H1 (cell line): ENCODE measurements at regions not wholly inside any gene's neighbourhood (a gene's known extent, or its start where the extent isn't known, plus 50 kb on each side); places are given as distances from the start of the nearest gene placed in this dataset.
"Not testable (repeated sequence)": the region's sequence is repeated elsewhere in the genome, so short reads cannot be mapped to it uniquely, and the experiment has no call there.

Experiments
- CTCF ChIA-PET: fragments of 300-600 bp; sonication (Branson Sonifier 250); formaldehyde crosslinking; loops from one replicate; lab custom pipeline; 2021; ENCODE audit not compliant: partially characterized antibody; lab: Charles Lee
- POLR2A ChIA-PET: fragments of 300-600 bp; sonication (Branson Sonifier 250); formaldehyde crosslinking; loops from one replicate; lab custom pipeline; 2021; ENCODE audit warnings: inconsistent platforms; ENCODE audit not compliant: partially characterized antibody; lab: Charles Lee
- DNase-seq, 2 experiments: peaks; one replicate each; pipeline versions ENCODE4 v3.0.0 to v3.0.0-alpha.2; 2010 to 2022; ENCODE audit warnings: low spot score in 2 of 2, low read depth in 1 of 2, mixed read lengths in 1 of 2
- FAIRE-seq: peaks from 2 replicates; lab custom pipeline; 2011; peaks lifted over from hg19 to GRCh38; lab: Jason Lieb, UNC
- H2AFZ ChIP-seq: 2 replicates; pipeline ENCODE4 v1.8.1; 2012; ENCODE audit warnings: low read length, inconsistent platforms
- H2AK5ac ChIP-seq: 2 replicates; pipeline ENCODE4 v1.6.1; 2013; ENCODE audit warnings: low read depth, low read length
- H2BK120ac ChIP-seq: replicated peaks from 2 replicates; pipeline ENCODE3; 2013; ENCODE audit warnings: low read depth, low read length, inconsistent platforms
- H2BK12ac ChIP-seq: 2 replicates; pipeline ENCODE4 v1.6.1; 2013; ENCODE audit warnings: low read depth, low read length
- H2BK15ac ChIP-seq: 2 replicates; pipeline ENCODE4 v1.6.1; 2013; ENCODE audit warnings: low read length
- H2BK20ac ChIP-seq: 2 replicates; pipeline ENCODE4 v1.6.1; 2013; ENCODE audit warnings: low read length
- H2BK5ac ChIP-seq: 2 replicates; pipeline ENCODE4 v1.6.1; 2013; ENCODE audit warnings: low read depth, low read length
- H3K14ac ChIP-seq: 2 replicates; pipeline ENCODE4 v1.6.1; 2013; ENCODE audit warnings: inconsistent platforms; ENCODE audit not compliant: insufficient read length
- H3K18ac ChIP-seq: 2 replicates; pipeline ENCODE4 v1.6.1; 2013; ENCODE audit warnings: low read length; ENCODE audit errors: extremely low read depth
- H3K23ac ChIP-seq: 2 replicates; pipeline ENCODE4 v1.6.1; 2013; ENCODE audit warnings: inconsistent platforms; ENCODE audit not compliant: insufficient read length
- H3K23me2 ChIP-seq: 2 replicates; pipeline ENCODE4 v1.6.1; 2013; ENCODE audit warnings: low read depth, low read length
- H3K27ac ChIP-seq: 2 replicates; pipeline ENCODE4 v1.6.1; 2011; ENCODE audit warnings: low read depth, low read length, inconsistent platforms
- H3K27me3 ChIP-seq, 4 experiments: replicated peaks in 1 of 4; 1 replicate in 1 of 4; 2 replicates in 3 of 4; pipeline versions ENCODE4 v1.6.1 to v1.8.1; 2011 to 2013; ENCODE audit warnings: low read length in 3 of 4, mild to moderate bottlenecking in 3 of 4, inconsistent platforms in 2 of 4, mixed read lengths in 2 of 4, moderate library complexity in 1 of 4; ENCODE audit not compliant: control insufficient read depth in 3 of 4, insufficient read depth in 3 of 4; ENCODE audit errors: extremely low read depth in 1 of 4
- H3K36me3 ChIP-seq, 4 experiments: 2 replicates each; pipeline versions ENCODE4 v1.6.1 to v1.8.1; 2011 to 2013; ENCODE audit warnings: mild to moderate bottlenecking in 4 of 4, low read length in 3 of 4, moderate library complexity in 2 of 4, control low read depth in 1 of 4, inconsistent platforms in 1 of 4; ENCODE audit not compliant: insufficient read depth in 4 of 4, control insufficient read depth in 2 of 4
- H3K4ac ChIP-seq: replicated peaks from 2 replicates; pipeline ENCODE3; 2013; ENCODE audit warnings: low read length, low read depth, mixed read lengths, inconsistent platforms; ENCODE audit not compliant: insufficient read length
- H3K4me1 ChIP-seq, 4 experiments: replicated peaks in 1 of 4; 1 replicate in 1 of 4; 2 replicates in 3 of 4; pipeline versions ENCODE4 v1.6.1 to v1.8.1; 2011 to 2013; ENCODE audit warnings: low read length in 3 of 4, inconsistent platforms in 2 of 4, mixed read lengths in 1 of 4; ENCODE audit not compliant: insufficient read depth in 4 of 4, control insufficient read depth in 3 of 4
- H3K4me2 ChIP-seq, 2 experiments: 2 replicates each; pipeline versions ENCODE4 v1.6.1 to v1.8.1; 2011 to 2013; ENCODE audit warnings: low read depth in 2 of 2, low read length in 2 of 2, control low read depth in 1 of 2, inconsistent platforms in 1 of 2, mild to moderate bottlenecking in 1 of 2; ENCODE audit not compliant: insufficient read depth in 1 of 2
- H3K4me3 ChIP-seq, 4 experiments: fragments of 200-600, 300-600 bp in 1 of 4; sonication (generic), shearing (Covaris generic), sonication (Bioruptor Twin) in 1 of 4; 2 replicates each; pipeline versions ENCODE4 v1.5.1 to v1.8.1; 2011 to 2016; ENCODE audit warnings: low read length in 4 of 4, low read depth in 3 of 4, control low read depth in 2 of 4, inconsistent platforms in 2 of 4, mild to moderate bottlenecking in 2 of 4, mixed read lengths in 1 of 4, moderate library complexity in 1 of 4; ENCODE audit not compliant: insufficient read depth in 2 of 4; ENCODE audit errors: extremely low read depth in 1 of 4
- H3K56ac ChIP-seq: replicated peaks from 2 replicates; pipeline ENCODE3; 2013; ENCODE audit warnings: low read depth, mild to moderate bottlenecking, mixed read lengths, low read length, inconsistent platforms; ENCODE audit not compliant: insufficient read length
- H3K79me1 ChIP-seq: 2 replicates; pipeline ENCODE4 v1.6.1; 2013; ENCODE audit warnings: low read depth, low read length, control low read depth
- H3K79me2 ChIP-seq, 2 experiments: 2 replicates each; pipeline versions ENCODE4 v1.6.1 to v1.8.1; 2012 to 2013; ENCODE audit warnings: low read length in 2 of 2, mild to moderate bottlenecking in 2 of 2, inconsistent platforms in 1 of 2; ENCODE audit not compliant: insufficient read depth in 2 of 2, control insufficient read depth in 1 of 2
- H3K9ac ChIP-seq, 4 experiments: replicated peaks in 1 of 4; 1 replicate in 1 of 4; 2 replicates in 3 of 4; pipeline versions ENCODE4 v1.6.1 to v1.8.1; 2011 to 2013; ENCODE audit warnings: low read depth in 3 of 4, low read length in 3 of 4, control low read depth in 2 of 4, mild to moderate bottlenecking in 2 of 4, moderate library complexity in 2 of 4, inconsistent platforms in 1 of 4; ENCODE audit errors: extremely low read depth in 1 of 4
- H3K9me3 ChIP-seq, 2 experiments: 2 replicates each; pipeline versions ENCODE4 v1.6.1 to v1.8.1; 2012 to 2013; ENCODE audit warnings: mild to moderate bottlenecking in 2 of 2, moderate library complexity in 2 of 2, control low read depth in 1 of 2, inconsistent platforms in 1 of 2, low read depth in 1 of 2, low read length in 1 of 2, mixed read lengths in 1 of 2; ENCODE audit not compliant: insufficient read depth in 2 of 2
- H4K20me1 ChIP-seq, 2 experiments: replicated peaks in 1 of 2; 2 replicates each; pipeline versions ENCODE3 to v1.8.1; 2011 to 2013; ENCODE audit warnings: inconsistent platforms in 2 of 2, low read length in 2 of 2, mild to moderate bottlenecking in 1 of 2; ENCODE audit not compliant: insufficient read depth in 2 of 2, control insufficient read depth in 1 of 2
- H4K5ac ChIP-seq: 2 replicates; pipeline ENCODE4 v1.6.1; 2013; ENCODE audit warnings: low read length, low read depth, mixed read lengths, inconsistent platforms; ENCODE audit not compliant: insufficient read length
- H4K8ac ChIP-seq: 2 replicates; pipeline ENCODE4 v1.8.0; 2013; ENCODE audit warnings: mild to moderate bottlenecking, moderate library complexity, low read length, inconsistent platforms; ENCODE audit not compliant: insufficient read depth; ENCODE audit errors: extremely low read depth
- H4K91ac ChIP-seq: replicated peaks from 2 replicates; pipeline ENCODE3; 2013; ENCODE audit warnings: low read length, mixed read lengths, inconsistent platforms; ENCODE audit not compliant: insufficient read length
- EP300 ChIP-seq, 2 experiments: IDR thresholded peaks; 1 replicate in 1 of 2; 2 replicates in 1 of 2; pipeline ENCODE4 v1.6.1; 2011 to 2012; ENCODE audit warnings: low read depth in 2 of 2, low read length in 2 of 2, mild to moderate bottlenecking in 2 of 2, borderline replicate concordance in 1 of 2, inconsistent platforms in 1 of 2, moderate library complexity in 1 of 2
- NANOG ChIP-seq: IDR thresholded peaks from 2 replicates; pipeline ENCODE4 v1.6.1; 2011; ENCODE audit warnings: low read length, low read depth, mild to moderate bottlenecking, inconsistent platforms; ENCODE audit not compliant: insufficient read depth, poor library complexity, severe bottlenecking
- POLR2A ChIP-seq, 2 experiments: IDR thresholded peaks; 1 replicate in 1 of 2; 2 replicates in 1 of 2; pipeline ENCODE4 v1.6.1; 2011; ENCODE audit warnings: low read depth in 2 of 2, low read length in 2 of 2, mild to moderate bottlenecking in 2 of 2; ENCODE audit errors: control extremely low read depth in 1 of 2
- POLR2AphosphoS5 ChIP-seq: IDR thresholded peaks from 2 replicates; pipeline ENCODE4 v1.6.1; 2011; ENCODE audit warnings: low read depth, low read length
- TAF1 ChIP-seq: IDR thresholded peaks from 2 replicates; pipeline ENCODE4 v1.6.1; 2011; ENCODE audit warnings: mild to moderate bottlenecking, low read depth, low read length
- TBP ChIP-seq: IDR thresholded peaks from 2 replicates; pipeline ENCODE4 v1.6.1; 2011; ENCODE audit warnings: low read depth, low read length, improper control_type of control experiment
- TCF12 ChIP-seq: IDR thresholded peaks from 2 replicates; pipeline ENCODE4 v1.6.1; 2011; ENCODE audit warnings: low read depth, mild to moderate bottlenecking, low read length
- TEAD4 ChIP-seq: IDR thresholded peaks from 2 replicates; pipeline ENCODE4 v1.6.1; 2012; ENCODE audit warnings: low read depth, low read length, inconsistent platforms, mixed read lengths
- WGBS, 2 experiments: shearing (Covaris generic) in 1 of 2; methylation state at CpG; one replicate each; pipeline versions ENCODE4 v1.1.6 to v1.1.7; 2013 to 2015; ENCODE audit warnings: low lambda C conversion rate in 2 of 2, mixed read lengths in 2 of 2, inconsistent platforms in 1 of 2, low coverage in 1 of 2, missing lambda C conversion rate in 1 of 2; ENCODE audit not compliant: insufficient replicate concordance in 2 of 2, insufficient coverage in 1 of 2, insufficient read length in 1 of 2; ENCODE audit errors: extremely low coverage in 1 of 2, missing lambda C conversion rate in 1 of 2; 5-methylcytosine and 5-hydroxymethylcytosine counted together
- TF ChIP-seq, protein P1 (sequence below): IDR thresholded peaks from 2 replicates; pipeline ENCODE4 v1.6.1; 2012; ENCODE audit warnings: low read length, inconsistent platforms

DNA sequence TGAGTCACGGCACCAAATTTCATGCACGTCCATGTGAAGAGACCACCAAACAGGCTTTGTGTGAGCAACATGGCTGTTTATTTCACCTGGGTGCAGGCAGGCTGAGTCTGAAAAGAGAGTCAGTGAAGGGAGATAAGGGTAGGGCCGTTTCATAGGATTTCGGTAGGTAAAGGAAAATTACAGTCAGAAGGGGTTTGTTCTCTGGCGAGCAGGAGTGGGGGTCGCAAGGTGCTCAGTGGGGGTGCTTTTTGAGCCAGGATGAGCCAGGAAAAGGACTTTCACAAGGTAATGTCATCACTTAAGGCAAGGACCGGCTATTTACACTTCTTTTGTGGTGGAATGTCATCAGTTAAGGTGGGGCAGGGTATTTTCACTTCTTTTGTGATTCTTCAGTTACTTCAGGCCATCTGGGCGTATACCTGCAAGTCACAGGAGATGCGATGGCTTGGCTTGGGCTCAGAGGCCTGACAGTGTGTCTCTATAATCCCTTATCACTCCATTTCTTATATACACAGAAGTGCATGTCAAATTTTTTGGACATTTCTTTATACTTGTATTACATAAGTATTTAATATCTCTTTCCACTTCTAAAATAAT lies 870.3 kb downstream of the TBL1XR1 start:
- H3K23ac ChIP-seq, H4K91ac ChIP-seq, H3K23me2 ChIP-seq, H2AFZ ChIP-seq, H3K4ac ChIP-seq, H3K56ac ChIP-seq, H2BK12ac ChIP-seq, CTCF ChIA-PET, H3K14ac ChIP-seq, H3K9me3 ChIP-seq, H3K79me1 ChIP-seq, H4K20me1 ChIP-seq, FAIRE-seq, DNase-seq, H4K8ac ChIP-seq, POLR2A ChIA-PET, H2BK120ac ChIP-seq, H2BK20ac ChIP-seq, H2BK15ac ChIP-seq, H3K27me3 ChIP-seq, H2AK5ac ChIP-seq: not testable (repeated sequence)
- H3K27ac ChIP-seq = peak overlapping the region; percentile 79; the same call in 1 of the 2 replicates
- 1% methylated on average over 9 of the region's 9 CpGs; no CpG with 5 or more reads in 1 of the 2 experiments for WGBS, 2 experiments
- H3K4me1 ChIP-seq = peaks cover 2 to 18% (median 9%) of the 10 kb centered on the region in 4 experiments; a peak in 5 of 7 replicates
- peaks cover 0 to 16% (median 2%) of the 10 kb centered on the region in 4 experiments; a peak in 2 of 8 replicates for H3K36me3 ChIP-seq
- H3K18ac ChIP-seq = peak overlapping the region; percentile 60; the same call in 1 of the 2 replicates
- H4K5ac ChIP-seq = peak overlapping the region; percentile 93
- H2BK5ac ChIP-seq = peak overlapping the region; percentile 88
- H3K79me2 ChIP-seq = peaks cover 0 to 85% of the 10 kb centered on the region in 2 experiments; a peak in 3 of 4 replicates
- peak overlapping the region; percentile 64 to 86 (median 74) for H3K4me3 ChIP-seq
- H3K4me2 ChIP-seq = peak overlapping the region; percentile 28 to 57
- TF ChIP-seq TEAD4 (peak; percentile 68), TCF12 (0 out of 2 replicates have a peak, but pooled peaks have one; percentile 60), NANOG (peak; percentile 37), TAF1 (peak; percentile 66; the same call in 1 of the 2 replicates), EP300 (IDR thresholded peaks at IDR 0.05; ENCODE audit: borderline replicate concordance in 1 of 2, low read depth in 2 of 2, low read length in 2 of 2) (peak in 1 of 2 experiments; percentile 44; a peak in 1 of 3 replicates), POLR2AphosphoS5 (peak; percentile 51), TBP (peak; percentile 72), POLR2A (IDR thresholded peaks at IDR 0.05; ENCODE audit: control extremely low read depth in 1 of 2, low read depth in 2 of 2, low read length in 2 of 2) (peak in 1 of 2 experiments; percentile 77; a peak in 2 of 3 replicates)
- TF ChIP-seq, protein P1, sequence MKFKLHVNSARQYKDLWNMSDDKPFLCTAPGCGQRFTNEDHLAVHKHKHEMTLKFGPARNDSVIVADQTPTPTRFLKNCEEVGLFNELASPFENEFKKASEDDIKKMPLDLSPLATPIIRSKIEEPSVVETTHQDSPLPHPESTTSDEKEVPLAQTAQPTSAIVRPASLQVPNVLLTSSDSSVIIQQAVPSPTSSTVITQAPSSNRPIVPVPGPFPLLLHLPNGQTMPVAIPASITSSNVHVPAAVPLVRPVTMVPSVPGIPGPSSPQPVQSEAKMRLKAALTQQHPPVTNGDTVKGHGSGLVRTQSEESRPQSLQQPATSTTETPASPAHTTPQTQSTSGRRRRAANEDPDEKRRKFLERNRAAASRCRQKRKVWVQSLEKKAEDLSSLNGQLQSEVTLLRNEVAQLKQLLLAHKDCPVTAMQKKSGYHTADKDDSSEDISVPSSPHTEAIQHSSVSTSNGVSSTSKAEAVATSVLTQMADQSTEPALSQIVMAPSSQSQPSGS = peak; percentile 34; the same call in 1 of the 2 replicates
- H3K9ac ChIP-seq = peak overlapping the region in 2 of 4 experiments; percentile 70 to 82; a peak in 6 of 7 replicates
